Liver (tissue), 3 donors: ENCODE measurements at regions not wholly inside any gene's neighbourhood (a gene's known extent, or its start where the extent isn't known, plus 50 kb on each side); places are given as distances from the start of the nearest gene placed in this dataset.

ENCODE experiments used
- ATF3 ChIP-seq: IDR thresholded peaks from 2 replicates; pipeline ENCODE4 v1.6.1; 2016; ENCODE audit warnings: antibody characterized with exemption
- EGR1 ChIP-seq, 2 donors: IDR thresholded peaks; 2 replicates each; pipeline ENCODE4 v1.6.1; 2016 to 2018; ENCODE audit warnings: antibody characterized with exemption in 2 of 2, low read depth in 2 of 2
- GABPA ChIP-seq, 2 donors: IDR thresholded peaks in 1 of 2; conservative IDR thresholded peaks in 1 of 2; 2 replicates each; pipeline ENCODE4 v1.6.1; 2016; ENCODE audit warnings: antibody characterized with exemption in 2 of 2, mild to moderate bottlenecking in 1 of 2, moderate library complexity in 1 of 2
- HNF4A ChIP-seq, 2 donors: conservative IDR thresholded peaks; 2 replicates each; pipeline ENCODE4 v1.6.1; 2016; ENCODE audit warnings: antibody characterized with exemption in 2 of 2, mild to moderate bottlenecking in 2 of 2
- MAX ChIP-seq: IDR thresholded peaks from 2 replicates; pipeline ENCODE4 v1.6.1; 2016; ENCODE audit warnings: antibody characterized with exemption
- REST ChIP-seq: IDR thresholded peaks from 2 replicates; pipeline ENCODE4 v1.6.1; 2016; ENCODE audit warnings: antibody characterized with exemption, mild to moderate bottlenecking
- RXRA ChIP-seq, 2 donors: IDR thresholded peaks; 2 replicates each; pipeline ENCODE4 v1.6.1; 2017 to 2018; ENCODE audit warnings: antibody characterized with exemption in 2 of 2, mild to moderate bottlenecking in 1 of 2
- TAF1 ChIP-seq: conservative IDR thresholded peaks from 2 replicates; pipeline ENCODE4 v1.6.1; 2016; ENCODE audit warnings: antibody characterized with exemption, mild to moderate bottlenecking
- TF ChIP-seq, protein P1 (sequence below): fragments of 150-350 bp; IDR thresholded peaks from 2 replicates; pipeline ENCODE4 v1.5.1; 2017; ENCODE audit warnings: improper control_type of control experiment, low read depth, low read length; ENCODE audit not compliant: missing input control
- donor health status: healthy.
- donor health status: healthy.

DNA sequence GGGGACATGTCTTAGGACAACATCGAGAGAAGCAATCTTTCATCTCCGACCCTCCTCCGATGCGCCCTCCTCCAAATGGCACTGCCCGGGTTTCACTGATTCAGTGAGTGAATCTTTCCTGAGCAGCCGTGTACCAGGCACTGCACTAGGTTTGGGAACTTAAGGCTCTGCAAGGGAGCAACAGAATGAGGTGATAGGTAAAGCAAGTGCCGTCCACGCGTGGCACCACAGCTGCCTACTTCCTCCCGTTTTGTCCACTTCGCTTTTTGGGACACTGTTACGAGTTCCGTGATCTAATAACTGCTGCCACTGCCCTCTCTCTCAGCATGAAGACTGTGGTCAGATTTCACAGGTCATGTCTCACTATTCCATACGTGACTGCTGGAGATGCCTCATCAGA lies 131.0 kb downstream of the TEX29 start:
- TF ChIP-seq, protein P1, sequence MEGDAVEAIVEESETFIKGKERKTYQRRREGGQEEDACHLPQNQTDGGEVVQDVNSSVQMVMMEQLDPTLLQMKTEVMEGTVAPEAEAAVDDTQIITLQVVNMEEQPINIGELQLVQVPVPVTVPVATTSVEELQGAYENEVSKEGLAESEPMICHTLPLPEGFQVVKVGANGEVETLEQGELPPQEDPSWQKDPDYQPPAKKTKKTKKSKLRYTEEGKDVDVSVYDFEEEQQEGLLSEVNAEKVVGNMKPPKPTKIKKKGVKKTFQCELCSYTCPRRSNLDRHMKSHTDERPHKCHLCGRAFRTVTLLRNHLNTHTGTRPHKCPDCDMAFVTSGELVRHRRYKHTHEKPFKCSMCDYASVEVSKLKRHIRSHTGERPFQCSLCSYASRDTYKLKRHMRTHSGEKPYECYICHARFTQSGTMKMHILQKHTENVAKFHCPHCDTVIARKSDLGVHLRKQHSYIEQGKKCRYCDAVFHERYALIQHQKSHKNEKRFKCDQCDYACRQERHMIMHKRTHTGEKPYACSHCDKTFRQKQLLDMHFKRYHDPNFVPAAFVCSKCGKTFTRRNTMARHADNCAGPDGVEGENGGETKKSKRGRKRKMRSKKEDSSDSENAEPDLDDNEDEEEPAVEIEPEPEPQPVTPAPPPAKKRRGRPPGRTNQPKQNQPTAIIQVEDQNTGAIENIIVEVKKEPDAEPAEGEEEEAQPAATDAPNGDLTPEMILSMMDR: no peak
- no peak for TF ChIP-seq RXRA (IDR thresholded peaks at IDR 0.05)
- no peak for TF ChIP-seq REST
- TF ChIP-seq ATF3: no peak
- no peak for TF ChIP-seq HNF4A (conservative IDR thresholded peaks at IDR 0.05)
- no peak for TF ChIP-seq TAF1
- no peak for TF ChIP-seq MAX
- no peak for TF ChIP-seq GABPA (IDR thresholded peaks at IDR 0.05 in 1 of 2, conservative IDR thresholded peaks at IDR 0.05 in 1 of 2)
- TF ChIP-seq EGR1 (IDR thresholded peaks at IDR 0.05; ENCODE audit: low read depth in 2 of 2): no peak
